ENCODE measurements at regions not wholly inside any gene's neighbourhood (a gene's known extent, or its start where the extent isn't known, plus 50 kb on each side); places are given as distances from the start of the nearest gene placed in this dataset.

DNA sequence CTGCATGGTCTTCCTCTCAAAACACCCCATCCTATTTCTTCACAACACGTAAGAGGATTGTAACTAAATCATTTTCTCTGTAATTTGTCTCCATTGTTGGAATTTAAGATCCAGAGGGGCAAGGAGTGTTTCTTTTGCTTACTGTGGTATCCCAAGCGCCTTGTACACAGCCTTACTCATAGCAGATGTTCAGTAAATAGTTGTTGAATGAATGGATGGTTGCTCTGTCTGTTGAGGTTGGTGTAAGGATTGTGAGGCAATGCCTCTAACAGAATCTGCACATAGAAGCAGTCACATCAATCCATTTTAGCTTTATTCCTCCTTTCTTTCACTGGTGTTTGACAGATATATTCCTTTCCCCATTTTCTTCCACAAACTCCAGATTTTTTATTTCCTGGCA lies 90.1 kb downstream of the ZNF365 start:
- TF ChIP-seq, protein P1, sequence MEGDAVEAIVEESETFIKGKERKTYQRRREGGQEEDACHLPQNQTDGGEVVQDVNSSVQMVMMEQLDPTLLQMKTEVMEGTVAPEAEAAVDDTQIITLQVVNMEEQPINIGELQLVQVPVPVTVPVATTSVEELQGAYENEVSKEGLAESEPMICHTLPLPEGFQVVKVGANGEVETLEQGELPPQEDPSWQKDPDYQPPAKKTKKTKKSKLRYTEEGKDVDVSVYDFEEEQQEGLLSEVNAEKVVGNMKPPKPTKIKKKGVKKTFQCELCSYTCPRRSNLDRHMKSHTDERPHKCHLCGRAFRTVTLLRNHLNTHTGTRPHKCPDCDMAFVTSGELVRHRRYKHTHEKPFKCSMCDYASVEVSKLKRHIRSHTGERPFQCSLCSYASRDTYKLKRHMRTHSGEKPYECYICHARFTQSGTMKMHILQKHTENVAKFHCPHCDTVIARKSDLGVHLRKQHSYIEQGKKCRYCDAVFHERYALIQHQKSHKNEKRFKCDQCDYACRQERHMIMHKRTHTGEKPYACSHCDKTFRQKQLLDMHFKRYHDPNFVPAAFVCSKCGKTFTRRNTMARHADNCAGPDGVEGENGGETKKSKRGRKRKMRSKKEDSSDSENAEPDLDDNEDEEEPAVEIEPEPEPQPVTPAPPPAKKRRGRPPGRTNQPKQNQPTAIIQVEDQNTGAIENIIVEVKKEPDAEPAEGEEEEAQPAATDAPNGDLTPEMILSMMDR (IDR thresholded peaks at IDR 0.05): no peak
- TF ChIP-seq EP300 (IDR thresholded peaks at IDR 0.05) (no peak), POLR2A (IDR thresholded peaks at IDR 0.05) (no peak)
- Histone ChIP-seq H3K4me3 (no peak overlapping the region), H3K9me3 (peaks cover 0 to 18% (median 0%) of the 10 kb centered on the region in 4 donors), H3K4me1 (peaks cover 0 to 3% (median 0%) of the 10 kb centered on the region in 4 donors), H3K27ac (no peak overlapping the region), H3K27me3 (no peaks in the 10 kb centered on the region), H3K36me3 (no peaks in the 10 kb centered on the region)
- DNase-seq (ENCODE audit: low spot score in 2 of 2): no peak
- 87% methylated on average over 2 of the region's 2 CpGs for WGBS, 2 donors

- Histone ChIP-seq H3K9me3 (peaks cover 0 to 18% (median 0%) of the 10 kb centered on the region in 4 donors), H3K36me3 (no peaks in the 10 kb centered on the region), H3K27ac (no peak overlapping the region), H3K4me3 (no peak overlapping the region), H3K27me3 (no peaks in the 10 kb centered on the region), H3K4me1 (no peaks in the 10 kb centered on the region)
- 85 to 95% methylated on average over 1 of the region's 1 CpG for WGBS, 2 donors
- TF ChIP-seq EP300 (IDR thresholded peaks at IDR 0.05) (no peak), POLR2A (IDR thresholded peaks at IDR 0.05) (no peak)
- TF ChIP-seq, protein P1 (IDR thresholded peaks at IDR 0.05): no peak
- DNase-seq (ENCODE audit: low spot score in 2 of 2): no peak
These were observed 92.4 kb downstream of the ZNF365 start for GRCh38 chr10:62466590-62466989.

- TF ChIP-seq EP300 (IDR thresholded peaks at IDR 0.05): no peak
- TF ChIP-seq, protein P1 (IDR thresholded peaks at IDR 0.05): no peak
- TF ChIP-seq POLR2A (IDR thresholded peaks at IDR 0.05): no peak
- DNase-seq (ENCODE audit: low spot score in 2 of 2): no peak
- Histone ChIP-seq H3K4me1 (no peaks in the 10 kb centered on the region), H3K27me3 (no peaks in the 10 kb centered on the region), H3K27ac (no peak overlapping the region), H3K9me3 (peaks cover 0 to 18% (median 0%) of the 10 kb centered on the region in 4 donors), H3K4me3 (no peak overlapping the region), H3K36me3 (no peaks in the 10 kb centered on the region)
- 78 to 79% methylated on average over 2 of the region's 2 CpGs for WGBS, 2 donors
These were observed 93.4 kb downstream of the ZNF365 start for GRCh38 chr10:62467527-62467926.

GRCh38 chr10:62471711-62472110 lies 97.5 kb downstream of the ZNF365 start:
- 51 to 55% methylated on average over 3 of the region's 3 CpGs for WGBS, 2 donors
- H3K4me1 ChIP-seq: no peaks in the 10 kb centered on the region
- no peak overlapping the region for H3K27ac ChIP-seq
- H3K9me3 ChIP-seq: no peaks in the 10 kb centered on the region
- DNase-seq (ENCODE audit: low spot score in 2 of 2): no peak
- no peak for TF ChIP-seq EP300 (IDR thresholded peaks at IDR 0.05)
- TF ChIP-seq, protein P1 (IDR thresholded peaks at IDR 0.05): no peak
- no peak for TF ChIP-seq POLR2A (IDR thresholded peaks at IDR 0.05)
- H3K27me3 ChIP-seq: no peaks in the 10 kb centered on the region
- no peaks in the 10 kb centered on the region for H3K36me3 ChIP-seq
- H3K4me3 ChIP-seq: no peak overlapping the region

GRCh38 chr10:62473241-62473640 lies 99.1 kb downstream of the ZNF365 start:
- DNase-seq (ENCODE audit: low spot score in 2 of 2): no peak
- Histone ChIP-seq H3K27ac (no peak overlapping the region), H3K4me3 (no peak overlapping the region), H3K4me1 (no peaks in the 10 kb centered on the region), H3K27me3 (no peaks in the 10 kb centered on the region), H3K9me3 (peaks cover 0 to 2% (median 0%) of the 10 kb centered on the region in 4 donors), H3K36me3 (no peaks in the 10 kb centered on the region)
- TF ChIP-seq POLR2A (IDR thresholded peaks at IDR 0.05) (no peak), EP300 (IDR thresholded peaks at IDR 0.05) (no peak)
- TF ChIP-seq, protein P1 (IDR thresholded peaks at IDR 0.05): no peak
- 83 to 84% methylated on average over 4 of the region's 4 CpGs for WGBS, 2 donors

All from tibial nerve (tissue), 4 donors.